Activated CD4-positive, alpha-beta memory T cell treated with anti-CD3 and anti-CD28 coated beads, Interleukin-2, amount 10 ng/mL, durations not matched to agents 7 days and 5 days (primary cell): ENCODE measurements at regions not wholly inside any gene's neighbourhood (a gene's known extent, or its start where the extent isn't known, plus 50 kb on each side); places are given as distances from the start of the nearest gene placed in this dataset.

Source experiments
- CTCF ChIA-PET: fragments of 350-600 bp; sonication (Branson Sonifier 250); formaldehyde crosslinking; loops from one replicate; lab custom pipeline; 2021; ENCODE audit warnings: antibody characterized with exemption, inconsistent platforms; lab: Charles Lee
- POLR2A ChIA-PET: fragments of 350-600 bp; sonication (Branson Sonifier 250); formaldehyde crosslinking; loops from one replicate; lab custom pipeline; 2021; ENCODE audit warnings: antibody characterized with exemption; lab: Charles Lee
- DNase-seq: peaks from one replicate; pipeline ENCODE4 v3.0.0-alpha.2; 2020
- H3K27ac Mint-ChIP-seq: one replicate; pipeline ENCODE4 v1.8.0; 2021; ENCODE audit warnings: mild to moderate bottlenecking, mixed read lengths
- H3K27me3 Mint-ChIP-seq: one replicate; pipeline ENCODE4 v1.8.0; 2021; ENCODE audit warnings: mixed read lengths
- H3K36me3 Mint-ChIP-seq: one replicate; pipeline ENCODE4 v1.8.0; 2021; ENCODE audit warnings: low read depth, mixed read lengths
- H3K4me1 Mint-ChIP-seq: one replicate; pipeline ENCODE4 v1.8.0; 2021; ENCODE audit warnings: mixed read lengths
- H3K4me3 Mint-ChIP-seq: one replicate; pipeline ENCODE4 v1.8.0; 2021; ENCODE audit warnings: mild to moderate bottlenecking, mixed read lengths
- H3K9me3 Mint-ChIP-seq: one replicate; pipeline ENCODE4 v1.8.0; 2021; ENCODE audit warnings: mixed read lengths

DNA sequence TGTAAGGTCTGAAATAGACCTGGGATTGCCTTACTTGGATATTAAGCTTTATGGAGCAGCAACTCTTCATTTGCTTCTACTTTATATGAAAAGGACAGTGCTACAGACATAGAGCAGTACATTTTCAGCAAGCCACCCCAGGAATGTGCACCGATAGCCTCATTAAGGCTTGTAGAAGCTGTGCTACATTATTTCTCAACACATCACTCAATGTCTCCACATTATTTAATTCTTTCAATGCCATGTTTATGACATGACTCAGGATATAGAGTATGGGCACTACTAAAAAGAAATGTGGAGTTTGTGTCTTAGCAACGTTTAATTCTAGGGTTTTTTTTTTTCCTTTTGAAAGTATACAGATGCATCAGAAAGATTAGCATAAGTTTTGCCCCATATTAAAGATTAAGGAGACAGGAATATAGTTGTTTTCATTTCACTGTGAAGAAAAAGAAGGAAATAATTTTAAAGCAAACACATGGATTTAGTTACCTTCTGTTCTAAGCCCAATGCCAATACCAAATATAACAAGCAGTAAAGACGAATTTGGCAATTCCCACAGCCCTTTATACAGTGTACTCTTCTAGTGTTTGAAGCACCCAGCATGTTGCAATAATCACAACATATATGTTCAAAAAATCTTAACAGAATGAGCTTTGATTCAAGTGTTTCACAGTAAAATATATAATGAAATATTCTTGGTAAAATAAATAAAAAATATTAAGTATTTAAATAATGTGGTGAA lies 2140.1 kb upstream of the AGA start:
- no peaks in the 10 kb centered on the region for H3K36me3 Mint-ChIP-seq
- ChIA-PET POLR2A (no interaction called here), CTCF (no interaction called here)
- no peak for DNase-seq
- H3K27me3 Mint-ChIP-seq, result no peaks in the 10 kb centered on the region
- H3K27ac Mint-ChIP-seq, result no peak overlapping the region
- H3K4me3 Mint-ChIP-seq, result no peak overlapping the region
- peaks cover 3% of the 10 kb centered on the region for H3K9me3 Mint-ChIP-seq
- no peaks in the 10 kb centered on the region for H3K4me1 Mint-ChIP-seq

DNA sequence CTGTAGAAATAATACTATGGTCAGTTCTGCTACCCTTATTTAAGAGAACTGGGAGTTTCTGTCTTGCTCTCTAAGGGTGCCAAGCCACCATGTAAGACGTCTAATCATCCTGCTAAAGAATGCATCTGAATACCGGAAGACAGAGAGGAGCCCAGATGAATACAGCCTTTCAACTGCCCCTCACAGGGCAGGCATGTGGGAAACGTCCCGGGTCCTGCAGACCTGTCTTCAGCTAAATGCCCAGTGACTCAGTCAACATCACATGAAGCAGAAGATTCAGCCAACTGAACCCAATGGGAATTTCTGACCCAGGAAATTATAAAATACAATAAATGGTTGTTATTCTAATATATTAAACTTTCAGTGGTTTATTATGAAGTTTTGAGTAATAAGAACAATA lies 2141.0 kb upstream of the AGA start:
- POLR2A ChIA-PET, result no interaction called here
- H3K36me3 Mint-ChIP-seq, result no peaks in the 10 kb centered on the region
- H3K27ac Mint-ChIP-seq, result no peak overlapping the region
- CTCF ChIA-PET, result no interaction called here
- H3K27me3 Mint-ChIP-seq, result no peaks in the 10 kb centered on the region
- H3K9me3 Mint-ChIP-seq, result peaks cover 3% of the 10 kb centered on the region
- H3K4me1 Mint-ChIP-seq, result no peaks in the 10 kb centered on the region
- H3K4me3 Mint-ChIP-seq, result no peak overlapping the region
- no peak for DNase-seq

DNA sequence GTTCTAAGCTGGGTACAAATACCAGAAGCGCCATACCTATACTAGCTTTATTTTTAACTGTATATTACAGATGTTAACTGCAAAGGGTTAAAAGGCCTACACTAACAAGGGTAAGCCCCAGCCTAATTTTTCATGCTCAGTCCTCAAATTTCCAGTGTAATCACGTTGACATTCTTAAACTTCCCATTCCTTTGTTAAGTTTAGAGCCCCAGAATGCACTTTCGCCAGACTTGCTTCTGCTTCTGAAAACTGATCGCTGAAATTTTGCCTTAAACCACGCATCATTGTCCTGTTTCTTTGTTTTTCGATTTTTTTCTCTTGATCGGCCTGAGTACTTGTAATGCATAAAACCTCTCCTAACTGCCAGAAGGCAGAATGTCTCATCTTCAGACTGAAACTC lies 2141.9 kb upstream of the AGA start:
- Mint-ChIP-seq H3K4me1 (no peaks in the 10 kb centered on the region), H3K27me3 (no peaks in the 10 kb centered on the region), H3K36me3 (no peaks in the 10 kb centered on the region), H3K9me3 (peaks cover 3% of the 10 kb centered on the region), H3K27ac (no peak overlapping the region), H3K4me3 (no peak overlapping the region)
- no peak for DNase-seq
- ChIA-PET CTCF (no interaction called here), POLR2A (no interaction called here)

DNA sequence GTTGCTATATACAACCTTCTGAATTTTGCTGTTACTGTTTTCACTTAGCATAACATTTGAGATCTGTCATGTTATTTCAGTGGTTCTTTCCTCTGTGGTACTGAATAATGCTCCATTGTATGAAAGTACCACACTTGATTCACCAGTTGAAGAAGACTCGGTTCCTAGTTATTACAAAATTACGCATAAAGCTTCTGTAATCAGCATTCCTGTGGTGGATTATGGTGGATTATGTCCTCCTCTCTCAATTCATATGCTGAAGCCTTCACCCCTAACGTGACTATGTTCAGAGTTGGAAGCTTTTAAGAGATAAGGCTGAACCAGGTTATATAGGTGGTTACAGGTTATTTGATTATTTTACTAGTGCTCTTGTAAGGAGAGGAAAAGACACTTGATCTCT lies 2143.5 kb upstream of the AGA start:
- H3K4me1 Mint-ChIP-seq, result no peaks in the 10 kb centered on the region
- peaks cover 3% of the 10 kb centered on the region for H3K9me3 Mint-ChIP-seq
- no peaks in the 10 kb centered on the region for H3K36me3 Mint-ChIP-seq
- DNase-seq, result no peak
- H3K4me3 Mint-ChIP-seq, result no peak overlapping the region
- CTCF ChIA-PET, result no interaction called here
- POLR2A ChIA-PET, result no interaction called here
- no peak overlapping the region for H3K27ac Mint-ChIP-seq
- H3K27me3 Mint-ChIP-seq, result no peaks in the 10 kb centered on the region

DNA sequence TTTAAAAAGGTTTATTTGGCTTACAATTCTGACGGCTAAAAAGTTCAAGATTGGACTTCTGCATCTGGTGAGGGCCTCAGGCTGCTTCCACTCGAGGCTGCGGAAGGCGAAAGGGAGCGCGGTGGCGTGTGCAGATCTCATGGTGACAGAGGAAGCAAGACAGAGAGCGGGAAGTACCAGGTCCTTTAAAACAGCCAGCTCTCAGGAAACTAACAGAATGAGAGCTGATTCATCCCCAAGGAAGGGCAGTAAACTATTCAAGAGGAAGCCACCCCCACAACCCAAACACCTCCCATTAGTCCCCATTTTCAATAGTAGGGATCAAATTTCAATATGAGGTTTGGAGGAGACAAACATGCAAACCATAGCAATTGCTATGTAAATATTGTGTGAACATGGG lies 2144.2 kb upstream of the AGA start:
- Mint-ChIP-seq H3K36me3 (no peaks in the 10 kb centered on the region), H3K4me3 (no peak overlapping the region), H3K27me3 (no peaks in the 10 kb centered on the region), H3K9me3 (peaks cover 3% of the 10 kb centered on the region), H3K4me1 (no peaks in the 10 kb centered on the region), H3K27ac (no peak overlapping the region)
- no peak for DNase-seq
- POLR2A ChIA-PET, result no interaction called here
- CTCF ChIA-PET, result no interaction called here

DNA sequence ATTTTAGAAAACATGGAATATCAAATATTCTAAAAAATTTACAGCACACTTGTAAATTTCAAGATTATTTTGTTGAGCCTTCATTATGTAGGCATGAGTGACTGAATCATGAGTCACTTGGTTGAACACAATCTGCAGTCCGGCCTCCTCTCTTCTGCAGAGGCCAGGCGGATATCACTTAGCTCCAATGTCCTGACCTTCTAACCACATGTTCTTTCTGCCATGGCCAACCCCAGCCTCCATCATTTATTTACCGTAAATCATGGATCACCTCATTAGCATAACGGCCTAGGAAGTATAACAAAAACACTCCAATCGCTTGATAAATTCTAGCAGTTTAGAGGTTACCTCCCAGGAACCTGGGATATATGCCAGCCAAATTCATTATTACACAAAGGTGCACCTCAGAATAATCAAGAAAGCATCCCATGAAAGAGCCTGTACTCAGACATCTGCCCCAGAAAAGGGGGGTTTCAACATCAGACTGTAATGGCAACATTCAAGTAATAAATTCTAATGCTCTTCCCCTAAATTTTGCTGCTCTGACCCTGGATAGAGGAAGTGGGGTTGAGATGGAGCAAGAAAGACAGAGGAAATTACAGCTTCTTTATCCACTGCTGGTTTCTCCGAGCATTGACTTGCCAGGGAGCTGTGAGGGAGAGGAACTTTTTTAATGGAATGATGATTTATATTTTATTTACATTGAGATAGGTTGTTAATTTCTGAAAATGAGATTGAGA lies 2153.6 kb upstream of the AGA start:
- H3K27me3 Mint-ChIP-seq, result no peaks in the 10 kb centered on the region
- H3K9me3 Mint-ChIP-seq, result peaks cover 5% of the 10 kb centered on the region
- no peak overlapping the region for H3K27ac Mint-ChIP-seq
- H3K36me3 Mint-ChIP-seq, result no peaks in the 10 kb centered on the region
- no peaks in the 10 kb centered on the region for H3K4me1 Mint-ChIP-seq
- ChIA-PET POLR2A (no interaction called here), CTCF (no interaction called here)
- H3K4me3 Mint-ChIP-seq, result no peak overlapping the region
- no peak for DNase-seq

DNA sequence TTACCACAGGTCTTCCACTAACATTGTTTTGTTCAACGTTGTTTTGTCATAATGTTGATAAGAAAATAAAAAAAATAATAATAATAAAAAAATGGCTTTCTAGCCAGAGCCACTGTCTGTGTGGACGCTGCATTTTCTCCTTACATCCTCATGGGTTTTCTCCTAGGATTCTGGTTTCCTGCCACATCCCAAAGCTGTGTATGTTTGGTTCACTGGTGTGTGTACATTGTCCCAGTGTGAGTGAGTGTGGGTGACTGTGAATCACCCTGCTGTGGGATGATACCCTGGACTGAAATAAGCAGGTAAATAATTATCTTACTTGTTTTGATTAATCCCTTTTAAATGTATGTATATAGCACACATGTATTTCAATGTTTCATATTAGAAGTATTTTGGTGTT lies 2154.4 kb upstream of the AGA start:
- H3K27me3 Mint-ChIP-seq, result no peaks in the 10 kb centered on the region
- no peaks in the 10 kb centered on the region for H3K4me1 Mint-ChIP-seq
- CTCF ChIA-PET, result no interaction called here
- H3K36me3 Mint-ChIP-seq, result no peaks in the 10 kb centered on the region
- no peak for DNase-seq
- no peak overlapping the region for H3K27ac Mint-ChIP-seq
- no peak overlapping the region for H3K4me3 Mint-ChIP-seq
- POLR2A ChIA-PET, result no interaction called here
- H3K9me3 Mint-ChIP-seq, result peaks cover 4% of the 10 kb centered on the region

DNA sequence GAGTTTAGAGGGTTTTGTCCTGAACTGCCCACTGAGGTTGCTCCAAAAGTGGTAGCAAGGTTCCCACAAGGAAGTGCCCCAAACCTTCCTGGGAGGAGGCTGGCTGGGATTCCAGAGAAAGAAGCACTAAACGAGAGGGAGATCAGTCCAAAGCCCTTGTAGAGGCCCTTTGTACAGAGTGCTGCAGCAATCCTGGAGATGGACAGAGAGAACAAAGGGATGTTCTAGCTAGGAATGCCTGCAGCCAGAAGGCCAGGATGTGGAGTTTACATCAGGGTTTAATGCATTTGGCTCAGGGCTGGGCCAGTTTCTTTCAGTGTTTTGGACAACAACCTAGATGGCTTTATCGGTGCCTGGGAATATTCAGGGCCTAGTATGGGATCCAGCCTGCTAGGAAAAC lies 2155.1 kb upstream of the AGA start:
- POLR2A ChIA-PET, result no interaction called here
- no peaks in the 10 kb centered on the region for H3K27me3 Mint-ChIP-seq
- H3K27ac Mint-ChIP-seq, result no peak overlapping the region
- H3K36me3 Mint-ChIP-seq, result no peaks in the 10 kb centered on the region
- DNase-seq, result no peak
- H3K4me1 Mint-ChIP-seq, result no peaks in the 10 kb centered on the region
- no peak overlapping the region for H3K4me3 Mint-ChIP-seq
- CTCF ChIA-PET, result no interaction called here
- H3K9me3 Mint-ChIP-seq, result peaks cover 4% of the 10 kb centered on the region

DNA sequence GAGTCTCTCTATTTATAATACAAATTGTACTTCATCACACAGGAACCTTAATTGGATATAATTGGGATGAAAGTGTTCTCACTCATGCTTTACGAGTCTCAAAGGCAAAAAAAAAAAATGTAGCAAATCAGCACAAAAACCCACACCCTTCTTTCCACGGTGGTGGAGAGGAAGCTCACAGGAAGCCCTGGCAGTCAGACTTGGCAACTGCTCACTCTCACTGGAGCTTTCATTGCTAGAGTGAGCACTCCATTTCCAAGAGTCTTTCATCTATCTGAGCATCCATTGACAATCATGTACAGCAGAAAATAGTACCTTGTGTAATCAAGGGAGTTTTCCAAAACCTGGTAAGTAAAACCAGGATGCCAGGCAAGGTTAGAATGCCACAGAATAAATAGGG lies 2159.4 kb upstream of the AGA start:
- Mint-ChIP-seq H3K36me3 (no peaks in the 10 kb centered on the region), H3K4me1 (no peaks in the 10 kb centered on the region), H3K9me3 (peaks cover 4% of the 10 kb centered on the region), H3K27ac (no peak overlapping the region), H3K27me3 (no peaks in the 10 kb centered on the region), H3K4me3 (no peak overlapping the region)
- ChIA-PET CTCF (no interaction called here), POLR2A (no interaction called here)
- no peak for DNase-seq

DNA sequence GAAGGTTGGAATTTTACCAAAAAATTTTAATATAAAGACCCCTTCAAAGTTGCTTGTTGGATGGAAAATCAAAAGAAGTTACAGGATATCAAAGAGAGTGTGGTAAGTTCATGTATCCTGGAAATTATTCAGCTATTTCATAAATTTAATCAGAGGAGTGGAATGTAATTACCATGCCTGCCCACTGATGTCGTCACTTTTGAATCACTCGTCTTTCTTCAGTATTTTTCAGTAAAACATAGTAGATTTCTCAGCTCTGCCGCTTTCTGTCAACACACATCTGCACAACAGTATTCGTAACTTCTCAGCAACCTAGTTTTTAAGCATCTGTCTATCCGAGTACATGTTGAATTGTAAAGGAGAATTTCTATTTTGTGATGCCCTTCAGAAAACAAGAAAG lies 2163.0 kb upstream of the AGA start:
- DNase-seq, result no peak
- Mint-ChIP-seq H3K36me3 (no peaks in the 10 kb centered on the region), H3K4me1 (no peaks in the 10 kb centered on the region), H3K9me3 (no peaks in the 10 kb centered on the region), H3K4me3 (no peak overlapping the region), H3K27me3 (no peaks in the 10 kb centered on the region), H3K27ac (no peak overlapping the region)
- ChIA-PET CTCF (no interaction called here), POLR2A (no interaction called here)

DNA sequence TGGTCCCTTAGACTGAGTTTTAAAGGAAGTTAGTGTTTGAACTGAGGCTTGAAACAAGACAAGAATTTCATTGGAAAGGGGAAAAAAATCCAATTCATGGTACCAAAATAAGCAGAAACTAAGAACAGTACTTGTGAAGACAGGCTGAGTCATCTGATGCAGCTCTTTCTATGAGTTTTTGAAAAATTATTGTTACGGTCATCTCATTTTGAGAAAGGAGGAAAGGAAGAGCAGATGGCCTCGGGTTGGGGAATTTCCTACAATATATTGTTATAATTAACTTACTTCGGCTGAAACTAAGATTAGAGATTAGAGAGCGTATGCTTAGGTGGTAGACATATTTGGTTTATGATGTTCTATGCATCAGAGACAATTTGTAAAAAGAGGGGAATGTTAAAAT lies 2164.8 kb upstream of the AGA start:
- ChIA-PET POLR2A (no interaction called here), CTCF (no interaction called here)
- Mint-ChIP-seq H3K4me1 (no peaks in the 10 kb centered on the region), H3K36me3 (no peaks in the 10 kb centered on the region), H3K27ac (no peak overlapping the region), H3K9me3 (no peaks in the 10 kb centered on the region), H3K4me3 (no peak overlapping the region), H3K27me3 (no peaks in the 10 kb centered on the region)
- no peak for DNase-seq

DNA sequence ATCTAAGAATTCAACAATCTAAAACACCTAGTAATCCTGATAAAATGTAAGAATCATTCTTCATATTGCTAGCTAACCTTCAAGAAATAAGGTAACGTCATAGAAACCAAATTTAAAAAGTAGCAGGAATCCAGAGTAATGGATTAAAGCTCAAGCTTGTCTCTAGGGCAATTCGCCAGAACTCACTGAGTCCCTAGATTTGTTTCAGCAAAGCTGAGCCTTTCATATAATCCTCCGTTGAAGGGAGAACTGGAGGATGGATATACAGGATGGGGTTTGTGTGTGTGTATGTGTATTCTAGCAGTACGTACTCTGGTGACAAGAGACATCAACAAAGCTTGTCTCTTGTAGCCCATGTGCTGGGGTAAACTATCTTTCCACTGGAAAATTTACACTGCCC lies 2173.5 kb upstream of the AGA start:
- ChIA-PET CTCF (no interaction called here), POLR2A (no interaction called here)
- peaks cover 8% of the 10 kb centered on the region for H3K9me3 Mint-ChIP-seq
- H3K27ac Mint-ChIP-seq, result no peak overlapping the region
- H3K4me1 Mint-ChIP-seq, result no peaks in the 10 kb centered on the region
- H3K27me3 Mint-ChIP-seq, result no peaks in the 10 kb centered on the region
- H3K36me3 Mint-ChIP-seq, result no peaks in the 10 kb centered on the region
- DNase-seq, result no peak
- H3K4me3 Mint-ChIP-seq, result no peak overlapping the region

DNA sequence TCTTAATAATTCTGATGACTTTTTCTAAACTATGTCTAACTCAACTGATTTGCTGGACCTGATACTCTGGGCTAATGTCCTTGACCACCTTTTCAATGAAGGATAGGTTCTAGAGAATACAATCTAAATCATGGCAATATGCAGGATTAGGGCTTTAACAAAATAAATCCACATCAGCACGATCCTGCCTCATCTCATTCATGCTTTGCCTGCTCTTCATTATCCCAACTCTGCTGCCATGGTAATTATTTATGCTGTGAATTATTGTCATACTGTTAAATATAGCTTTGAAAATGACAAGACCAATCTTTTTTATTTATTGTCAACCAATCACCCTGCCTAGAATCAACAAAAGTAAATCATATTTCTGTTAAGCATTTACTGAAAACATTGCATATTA lies 2176.7 kb upstream of the AGA start:
- Mint-ChIP-seq H3K4me3 (no peak overlapping the region), H3K4me1 (no peaks in the 10 kb centered on the region), H3K27me3 (no peaks in the 10 kb centered on the region), H3K36me3 (no peaks in the 10 kb centered on the region), H3K27ac (no peak overlapping the region), H3K9me3 (peaks cover 3% of the 10 kb centered on the region)
- DNase-seq, result no peak
- POLR2A ChIA-PET, result no interaction called here
- CTCF ChIA-PET, result no interaction called here

DNA sequence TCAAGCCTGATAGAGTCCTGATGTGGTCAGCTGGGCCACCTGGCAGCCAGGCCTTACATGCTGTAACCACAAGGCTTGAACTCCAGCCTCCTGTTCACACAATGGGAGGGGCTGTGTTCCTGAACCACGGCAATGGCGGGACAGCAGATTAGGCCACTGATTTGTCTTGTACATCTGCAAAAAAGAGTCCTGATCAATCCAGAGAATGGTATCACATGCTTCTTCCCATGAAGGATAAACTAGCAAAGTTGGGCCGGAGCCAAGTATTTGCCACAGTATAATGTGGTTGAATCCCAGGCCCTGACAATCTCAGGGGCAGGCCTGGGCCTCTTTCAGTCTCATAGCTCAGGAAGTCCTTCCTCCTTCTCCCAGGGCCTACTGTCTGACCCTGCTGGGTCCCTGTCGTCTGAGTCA lies 2182.5 kb upstream of the AGA start:
- ChIA-PET CTCF (no interaction called here), POLR2A (no interaction called here)
- no peak overlapping the region for H3K27ac Mint-ChIP-seq
- peaks cover 2% of the 10 kb centered on the region for H3K9me3 Mint-ChIP-seq
- H3K4me1 Mint-ChIP-seq, result no peaks in the 10 kb centered on the region
- no peak overlapping the region for H3K4me3 Mint-ChIP-seq
- no peak for DNase-seq
- H3K36me3 Mint-ChIP-seq, result no peaks in the 10 kb centered on the region
- H3K27me3 Mint-ChIP-seq, result no peaks in the 10 kb centered on the region
